ENCODE measurements at regions not wholly inside any gene's neighbourhood (a gene's known extent, or its start where the extent isn't known, plus 50 kb on each side); places are given as distances from the start of the nearest gene placed in this dataset.

DNA sequence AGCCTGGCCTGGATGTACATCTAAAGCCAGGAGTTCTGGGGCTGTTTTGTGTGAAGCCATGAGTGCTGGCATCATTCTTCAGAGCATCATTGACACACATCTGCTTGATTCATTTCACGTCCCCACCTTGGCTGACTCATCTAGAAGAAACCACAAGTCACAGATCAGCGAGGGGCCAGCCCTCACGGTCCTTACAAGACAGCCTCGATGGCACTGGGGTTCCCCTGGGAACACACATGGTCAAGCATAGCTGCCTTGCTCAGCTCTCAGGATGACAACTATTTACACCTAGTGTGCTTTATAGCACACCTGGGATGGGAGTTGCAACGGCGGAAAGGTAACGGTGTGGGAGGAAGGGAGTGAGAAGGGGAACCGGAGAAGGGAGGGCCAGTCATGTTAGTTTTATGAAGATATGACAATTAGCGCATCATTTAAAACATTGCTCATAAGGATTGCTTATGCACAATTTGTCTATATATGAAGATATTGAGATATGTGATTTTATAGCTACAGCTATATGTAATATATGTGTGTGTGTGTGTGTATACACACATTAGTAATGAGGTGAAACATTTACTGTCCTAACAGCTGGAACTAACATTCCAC is 227.1 kb downstream of the RPLP1 start:
- no peak for TF ChIP-seq ELF4 (IDR thresholded peaks at IDR 0.05)
- no peak for TF ChIP-seq LEF1 (IDR thresholded peaks at IDR 0.05; ENCODE audit: borderline replicate concordance)
- TF ChIP-seq SP1 (IDR thresholded peaks at IDR 0.05) = no peak
- no peak for TF ChIP-seq FOXM1 (IDR thresholded peaks at IDR 0.05; ENCODE audit: borderline replicate concordance)
- no peak for TF ChIP-seq NFRKB (IDR thresholded peaks at IDR 0.05)
- TF ChIP-seq BHLHE40 (IDR thresholded peaks at IDR 0.05; ENCODE audit: borderline replicate concordance) = no peak
- no peak for TF ChIP-seq ARNT (IDR thresholded peaks at IDR 0.05)
- no peak for TF ChIP-seq HDGF (IDR thresholded peaks at IDR 0.05; ENCODE audit: borderline replicate concordance)
- TF ChIP-seq FOXK2 (IDR thresholded peaks at IDR 0.05) = no peak
- TF ChIP-seq TARDBP (IDR thresholded peaks at IDR 0.05) = no peak
- no peak for TF ChIP-seq SUZ12 (IDR thresholded peaks at IDR 0.05)

Measured in HEK293T (cell line).